NCI-H128 (cell line): ENCODE measurements at regions not wholly inside any gene's neighbourhood (a gene's known extent, or its start where the extent isn't known, plus 50 kb on each side); places are given as distances from the start of the nearest gene placed in this dataset.

Experiments used
- DNase-seq: peaks from one replicate; lab custom pipeline; 2025; ENCODE audit not compliant: unreplicated experiment; lab: John Stamatoyannopoulos, UW

- DNase-seq: no peak
Observed at GRCh38 chr10:116792817-116793216, 50.5 kb upstream of the HSPA12A start.

- DNase-seq: no peak
Observed at GRCh38 chr10:116796469-116796868, 52.8 kb upstream of the ENO4 start.

GRCh38 chr10:116796910-116797513 lies 52.3 kb upstream of the ENO4 start:
- DNase-seq: peak; percentile 28

- no peak for DNase-seq
Observed at GRCh38 chr10:116798859-116799258, 50.4 kb upstream of the ENO4 start.
